SK-N-SH (cell line): ENCODE measurements at regions not wholly inside any gene's neighbourhood (a gene's known extent, or its start where the extent isn't known, plus 50 kb on each side); places are given as distances from the start of the nearest gene placed in this dataset.

Source experiments
- CTCF ChIA-PET: fragments of 300-600, 350-600 bp; formaldehyde crosslinking; extraction: SDS; loops from one replicate; lab custom pipeline; 2021; lab: Yijun Ruan, JAX
- POLR2A ChIA-PET: fragments of 350-600 bp; sonication (Branson Sonifier 250); formaldehyde crosslinking; extraction: SDS; loops from one replicate; lab custom pipeline; 2020; ENCODE audit warnings: antibody characterized with exemption, inconsistent platforms; lab: Yijun Ruan, JAX
- DNase-seq: peaks from one replicate; pipeline ENCODE4 v3.0.0; 2012
- H2AFZ ChIP-seq: fragments of 200-600 bp; sonication (generic); 2 replicates; pipeline ENCODE4 v1.8.1; 2016; ENCODE audit warnings: antibody characterized with exemption, mild to moderate bottlenecking, low read depth
- H3F3A ChIP-seq: fragments of 200-600 bp; sonication (generic); replicated peaks from 2 replicates; pipeline ENCODE3; 2016; ENCODE audit warnings: antibody characterized with exemption, mild to moderate bottlenecking; ENCODE audit not compliant: insufficient read depth
- H3K27ac ChIP-seq, 2 experiments: fragments of 200-500 bp in 1 of 2; fragments of 200-600 bp in 1 of 2; sonication (Bioruptor generic) in 1 of 2; sonication (generic), shearing (Covaris generic) in 1 of 2; 2 replicates each; pipeline versions ENCODE4 v1.5.1 to v1.6.1; 2014 to 2016; ENCODE audit warnings: low read depth in 2 of 2, inconsistent platforms in 1 of 2, low read length in 1 of 2, mild to moderate bottlenecking in 1 of 2, mixed read lengths in 1 of 2
- H3K27me3 ChIP-seq: fragments of 200-600 bp; sonication (generic), shearing (Covaris generic); 2 replicates; pipeline ENCODE4 v1.6.1; 2016; ENCODE audit warnings: mixed run types; ENCODE audit not compliant: insufficient read depth
- H3K36me3 ChIP-seq, 2 experiments: fragments of 200-500 bp in 1 of 2; fragments of 200-600 bp in 1 of 2; sonication (Bioruptor generic) in 1 of 2; sonication (generic) in 1 of 2; replicated peaks in 1 of 2; 2 replicates each; pipeline versions ENCODE3 to v1.5.1; 2014 to 2016; ENCODE audit warnings: low read length in 1 of 2, mild to moderate bottlenecking in 1 of 2; ENCODE audit not compliant: insufficient read depth in 2 of 2, control insufficient read depth in 1 of 2
- H3K4me1 ChIP-seq, 2 experiments: fragments of 200-500 bp in 1 of 2; fragments of 200-600 bp in 1 of 2; sonication (Bioruptor generic) in 1 of 2; sonication (generic), shearing (Covaris generic) in 1 of 2; 2 replicates each; pipeline versions ENCODE4 v1.5.1 to v1.6.1; 2014 to 2016; ENCODE audit warnings: low read depth in 1 of 2, low read length in 1 of 2, mixed run types in 1 of 2; ENCODE audit not compliant: insufficient read depth in 2 of 2, control insufficient read depth in 1 of 2
- H3K4me2 ChIP-seq: fragments of 200-600 bp; sonication (generic), shearing (Covaris generic); 2 replicates; pipeline ENCODE4 v1.6.1; 2017; ENCODE audit warnings: mixed run types
- H3K4me3 ChIP-seq, 2 experiments: fragments of 200-500 bp in 1 of 2; fragments of 200-600 bp in 1 of 2; sonication (Bioruptor generic) in 1 of 2; sonication (generic), shearing (Covaris generic) in 1 of 2; 2 replicates each; pipeline versions ENCODE4 v1.5.1 to v1.8.1; 2014 to 2016; ENCODE audit warnings: low read depth in 2 of 2, inconsistent platforms in 1 of 2, low read length in 1 of 2, mild to moderate bottlenecking in 1 of 2, mixed read lengths in 1 of 2, moderate library complexity in 1 of 2
- H3K79me2 ChIP-seq: fragments of 200-600 bp; sonication (generic); 2 replicates; pipeline ENCODE4 v1.8.1; 2017; ENCODE audit warnings: mild to moderate bottlenecking; ENCODE audit not compliant: insufficient read depth
- H3K9ac ChIP-seq: fragments of 200-600 bp; sonication (generic); 2 replicates; pipeline ENCODE4 v1.6.1; 2017; ENCODE audit warnings: mixed run types
- H3K9me2 ChIP-seq: fragments of 200-600 bp; sonication (generic); 2 replicates; pipeline ENCODE4 v1.6.1; 2017; ENCODE audit warnings: mixed run types
- H3K9me3 ChIP-seq: fragments of 200-600 bp; sonication (generic); 2 replicates; pipeline ENCODE4 v1.6.1; 2017; ENCODE audit warnings: mixed run types, mild to moderate bottlenecking, moderate library complexity
- H4K20me1 ChIP-seq: fragments of 200-600 bp; sonication (generic); 2 replicates; pipeline ENCODE4 v1.6.1; 2017; ENCODE audit warnings: mild to moderate bottlenecking, mixed run types; ENCODE audit not compliant: insufficient read depth
- GABPA ChIP-seq: IDR thresholded peaks from 2 replicates; pipeline ENCODE4 v1.4.0; 2012; ENCODE audit warnings: low read depth, mild to moderate bottlenecking
- GATA2 ChIP-seq: sonication (generic); formaldehyde crosslinking; IDR thresholded peaks from 2 replicates; pipeline ENCODE4 v1.5.0; 2020; ENCODE audit warnings: mild to moderate bottlenecking, missing genetic modification reagents
- MEF2A ChIP-seq: IDR thresholded peaks from 2 replicates; pipeline ENCODE4 v1.4.0; 2012; ENCODE audit warnings: low read depth, borderline replicate concordance
- MXI1 ChIP-seq: IDR thresholded peaks from 2 replicates; pipeline ENCODE4 v1.6.1; 2012; ENCODE audit warnings: mild to moderate bottlenecking, low read depth, low read length, improper control_type of control experiment
- NRF1 ChIP-seq: IDR thresholded peaks from 2 replicates; pipeline ENCODE4 v1.6.1; 2012; ENCODE audit warnings: low read depth, mild to moderate bottlenecking, low read length
- PBX3 ChIP-seq: IDR thresholded peaks from 2 replicates; pipeline ENCODE4; 2012
- POLR2AphosphoS5 ChIP-seq: IDR thresholded peaks from 2 replicates; pipeline ENCODE4 v1.6.1; 2012; ENCODE audit warnings: low read depth, low read length
- REST ChIP-seq: IDR thresholded peaks from 2 replicates; pipeline ENCODE4 v1.6.1; 2012; ENCODE audit warnings: mild to moderate bottlenecking, low read depth, low read length, moderate library complexity
- RXRA ChIP-seq: IDR thresholded peaks from 2 replicates; pipeline ENCODE4 v1.4.0; 2012; ENCODE audit warnings: low read depth, mild to moderate bottlenecking, borderline replicate concordance
- TAF1 ChIP-seq: IDR thresholded peaks from 2 replicates; pipeline ENCODE4 v1.6.1; 2012; ENCODE audit warnings: low read depth, mild to moderate bottlenecking, low read length, moderate library complexity, borderline replicate concordance
- TCF12 ChIP-seq: IDR thresholded peaks from 2 replicates; pipeline ENCODE4 v1.4.0; 2012
- WGBS: methylation state at CpG from one replicate; pipeline ENCODE4 v1.1.6; 2017; ENCODE audit warnings: low lambda C conversion rate; 5-methylcytosine and 5-hydroxymethylcytosine counted together

- Histone ChIP-seq H3K79me2 (no peaks in the 10 kb centered on the region), H3K4me2 (no peak overlapping the region), H3F3A (no peaks in the 10 kb centered on the region)
- no peak for TF ChIP-seq MEF2A
- TF ChIP-seq TAF1 = no peak
- TF ChIP-seq GABPA = no peak
- TF ChIP-seq, all 33 proteins: peak for 0
- ChIA-PET CTCF (interaction anchor here (1.3 kb wide), 1 partner anchor 28 kb away, joined by 3 read pairs; no protein-coding TSS in a partner anchor), POLR2A (no interaction called here)
- no peaks in the 10 kb centered on the region for H3K9me2 ChIP-seq
- no peak overlapping the region for H3K4me3 ChIP-seq
- no peaks in the 10 kb centered on the region for H3K9me3 ChIP-seq
- 54% methylated on average over 13 of the region's 13 CpGs for WGBS
- H3K27me3 ChIP-seq = no peaks in the 10 kb centered on the region
- no peaks in the 10 kb centered on the region for H3K36me3 ChIP-seq
- H2AFZ ChIP-seq = no peak overlapping the region
- no peak overlapping the region for H3K9ac ChIP-seq
- H4K20me1 ChIP-seq = no peaks in the 10 kb centered on the region
- no peak for DNase-seq
- H3K27ac ChIP-seq = no peak overlapping the region
- H3K4me1 ChIP-seq = peaks cover 0 to 3% of the 10 kb centered on the region in 2 experiments; a peak in 1 of 4 replicates
Observed at GRCh38 chr1:29931477-29932175, 695.3 kb downstream of the PTPRU start.

GRCh38 chr1:29925058-29925457, 688.7 kb downstream of the PTPRU start:
- no peak overlapping the region for H2AFZ ChIP-seq
- H3K9me2 ChIP-seq = no peaks in the 10 kb centered on the region
- H3F3A ChIP-seq = no peaks in the 10 kb centered on the region
- no CpG with 5 or more reads among the region's 6 CpGs for WGBS
- no peak overlapping the region for H3K4me3 ChIP-seq
- no peaks in the 10 kb centered on the region for H4K20me1 ChIP-seq
- TF ChIP-seq PBX3 (no peak), POLR2AphosphoS5 (no peak), TCF12 (no peak), MXI1 (no peak), GATA2 (CRISPR knock-in tag) (no peak), RXRA (no peak), REST (no peak), NRF1 (no peak)
- TF ChIP-seq, all 33 proteins: peak for 0
- Histone ChIP-seq H3K36me3 (no peaks in the 10 kb centered on the region), H3K4me2 (no peak overlapping the region), H3K27me3 (no peaks in the 10 kb centered on the region), H3K4me1 (peaks cover 0 to 14% of the 10 kb centered on the region in 2 experiments; a peak in 1 of 4 replicates), H3K27ac (no peak overlapping the region), H3K79me2 (no peaks in the 10 kb centered on the region), H3K9me3 (no peaks in the 10 kb centered on the region), H3K9ac (no peak overlapping the region)
- ChIA-PET CTCF (interaction anchor here (1.1 kb wide), 1 partner anchor 187 kb away, joined by 3 read pairs; no protein-coding TSS in a partner anchor), POLR2A (no interaction called here)
- no peak for DNase-seq
